Left kidney (tissue), 1 donor: ENCODE measurements at regions not wholly inside any gene's neighbourhood (a gene's known extent, or its start where the extent isn't known, plus 50 kb on each side); places are given as distances from the start of the nearest gene placed in this dataset.

Experiments
- DNase-seq: peaks from one replicate; pipeline ENCODE4 v3.0.0-alpha.2; 2013

DNA sequence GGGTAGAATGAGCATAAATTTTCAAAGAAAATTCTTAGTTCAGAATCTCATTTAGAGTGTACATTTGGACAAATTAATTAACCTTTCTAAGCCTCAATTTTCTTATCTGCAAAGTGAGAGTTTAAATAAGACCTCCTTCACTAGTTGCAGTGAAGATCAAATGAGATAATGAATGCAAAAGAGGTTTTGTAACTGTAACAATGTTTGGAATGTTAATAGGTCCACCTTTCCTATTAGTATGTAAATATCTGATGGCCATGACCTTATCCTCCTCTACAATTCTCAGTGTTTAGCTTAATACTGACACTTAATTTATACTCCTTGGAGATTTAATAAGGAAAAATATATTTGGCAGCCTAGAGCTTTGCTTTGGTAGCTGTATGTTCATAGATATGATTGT is 138.8 kb downstream of the GABRG1 start:
- DNase-seq = no peak

DNA sequence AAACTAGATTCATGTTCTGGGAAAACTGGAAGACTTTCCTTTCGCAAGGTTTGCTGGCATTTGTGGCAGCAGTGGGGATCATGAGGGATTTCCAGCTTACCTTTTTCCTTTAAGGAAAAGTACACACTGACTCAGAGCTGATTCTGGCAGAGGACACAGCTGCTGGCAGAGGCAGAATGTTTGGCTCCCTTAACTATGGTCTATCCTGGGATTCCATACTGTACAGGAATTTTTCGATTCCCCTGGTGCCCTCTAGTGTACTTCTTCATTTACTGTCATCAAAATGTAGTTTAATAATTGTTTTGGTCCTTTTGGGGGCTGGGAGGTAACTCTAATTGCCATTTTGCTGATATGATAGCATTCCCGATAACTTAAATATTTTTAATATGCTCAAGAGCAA is 152.7 kb downstream of the GABRG1 start:
- no peak for DNase-seq

DNA sequence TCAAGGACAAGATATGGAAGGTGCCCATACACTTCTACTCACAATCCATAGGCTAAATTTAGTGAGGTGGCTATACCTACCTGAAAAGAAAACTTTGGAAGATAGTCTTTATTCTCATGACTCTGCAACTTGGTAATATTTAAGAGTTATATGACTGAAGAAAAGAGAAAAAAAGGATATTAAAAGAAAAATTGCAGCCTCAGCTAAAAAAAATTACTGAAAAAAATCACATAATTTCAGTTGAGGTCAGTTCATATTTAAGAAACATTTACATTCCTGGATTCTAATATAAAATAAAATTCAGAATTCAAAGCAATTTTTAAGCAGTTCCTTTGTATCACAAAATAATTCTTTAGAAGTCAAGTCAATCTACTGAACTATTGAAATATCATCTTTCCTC is 166.5 kb downstream of the GABRG1 start:
- DNase-seq = no peak

DNA sequence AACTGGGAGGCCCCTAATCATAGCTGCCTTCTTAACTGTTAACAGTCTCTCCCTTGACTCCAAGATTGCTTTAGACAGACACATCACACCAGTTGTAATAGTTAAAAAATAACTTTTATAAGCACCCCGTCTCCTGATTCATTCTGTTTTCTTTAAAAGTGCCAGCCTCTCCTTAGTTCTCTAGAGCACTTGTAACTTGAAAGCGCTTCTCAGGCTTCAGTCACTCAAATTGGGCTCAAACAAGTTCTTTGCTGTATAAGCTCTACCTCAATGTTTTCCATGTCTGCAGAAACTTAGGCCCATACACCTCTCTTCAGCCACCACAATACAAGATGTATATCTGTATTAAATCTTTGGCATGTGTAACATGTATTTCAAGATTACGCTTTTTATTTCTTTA is 169.6 kb downstream of the GABRG1 start:
- DNase-seq = no peak

DNA sequence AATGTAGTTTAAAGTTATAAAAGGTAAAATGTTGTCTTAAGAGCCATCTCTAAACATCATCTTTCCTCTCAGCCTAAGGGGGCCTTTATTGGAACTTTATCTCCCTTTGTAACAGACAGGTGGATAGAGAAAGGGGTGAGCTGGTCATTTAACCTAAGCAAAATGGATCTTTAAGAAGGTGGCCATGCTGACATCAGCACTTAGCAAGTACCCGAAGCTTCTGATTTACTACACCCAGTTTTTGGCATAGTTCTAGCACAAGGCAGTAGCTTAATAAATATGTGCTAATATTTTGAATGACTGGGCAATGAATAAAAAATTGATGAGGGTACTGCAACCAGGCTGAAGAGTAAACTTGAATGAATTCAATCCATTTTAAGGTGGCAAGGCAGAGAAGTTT is 172.7 kb downstream of the GABRG1 start:
- DNase-seq = no peak

DNA sequence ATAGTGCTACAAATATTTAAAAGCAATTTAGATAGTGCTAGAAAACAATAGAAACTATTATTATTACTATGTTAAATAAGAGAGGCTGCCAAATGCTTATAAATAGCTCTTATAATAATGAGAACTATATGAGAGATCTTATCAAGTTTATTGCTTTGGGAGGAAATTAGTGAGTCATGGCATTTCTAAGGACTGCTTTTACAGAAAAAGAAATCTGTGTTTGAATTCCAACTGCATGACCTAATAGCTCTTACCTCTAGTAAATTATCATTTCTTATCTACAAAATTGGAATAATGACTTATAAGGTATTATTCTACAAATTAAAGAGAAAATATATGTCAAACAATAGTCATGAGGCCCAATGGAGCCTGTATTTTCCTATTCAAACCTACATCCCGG is 177.2 kb downstream of the GABRG1 start:
- peak; percentile 10 for DNase-seq

DNA sequence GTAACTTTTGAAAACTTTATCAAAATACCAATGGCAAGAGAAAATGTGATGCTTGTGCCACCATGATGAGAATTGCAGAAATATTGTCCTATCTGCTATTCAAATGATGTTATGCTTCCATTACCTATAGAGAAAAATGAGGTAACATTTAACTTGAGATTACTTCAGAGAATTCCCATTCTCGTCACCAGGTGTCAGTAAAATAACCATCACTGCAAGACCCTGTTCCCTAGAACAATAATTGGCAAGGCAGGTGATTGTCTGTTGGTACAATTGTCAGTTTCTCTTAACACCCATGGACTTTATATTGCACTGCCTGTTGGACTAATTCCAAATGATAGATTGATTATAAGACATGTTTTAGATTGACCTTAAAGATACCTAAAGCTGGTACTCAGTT is 179.9 kb downstream of the GABRG1 start:
- DNase-seq = no peak

DNA sequence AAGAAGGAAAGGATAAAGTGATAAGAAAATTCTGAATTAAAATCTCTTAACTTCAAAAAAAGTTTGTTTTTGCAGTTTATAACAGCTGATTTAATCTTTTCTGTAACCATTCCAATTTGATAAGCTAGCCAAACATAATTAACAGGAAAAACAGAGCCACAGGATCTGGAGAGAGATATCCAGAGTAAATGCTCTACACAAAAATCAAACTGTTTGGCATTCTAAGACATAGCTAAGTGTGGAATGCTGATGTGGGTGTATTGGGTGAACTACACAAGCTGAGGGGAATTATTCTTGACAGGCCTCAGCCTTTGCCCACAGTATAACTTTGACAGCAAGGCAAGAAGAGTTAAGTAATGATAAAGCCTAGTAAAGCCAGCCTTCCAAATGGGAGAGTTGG is 184.8 kb downstream of the GABRG1 start:
- DNase-seq = no peak

DNA sequence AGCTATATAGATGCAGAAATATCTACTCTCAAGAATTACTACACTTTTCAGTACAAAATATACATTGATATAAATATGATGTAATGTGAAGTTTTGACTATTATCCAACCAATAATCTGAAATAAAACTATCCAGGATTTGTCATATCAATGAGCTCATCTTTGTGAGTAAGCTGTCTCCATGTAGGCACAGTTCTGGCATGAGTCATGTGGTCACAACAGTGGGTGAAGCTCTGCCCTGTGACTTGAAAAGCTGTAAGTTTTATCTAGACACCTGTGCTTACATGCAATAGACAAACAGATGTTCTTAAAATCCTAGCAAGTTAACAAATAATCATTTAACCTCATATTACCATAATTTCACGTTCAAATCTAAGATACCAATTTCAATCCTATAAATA is 192.7 kb downstream of the GABRG1 start:
- DNase-seq = no peak

DNA sequence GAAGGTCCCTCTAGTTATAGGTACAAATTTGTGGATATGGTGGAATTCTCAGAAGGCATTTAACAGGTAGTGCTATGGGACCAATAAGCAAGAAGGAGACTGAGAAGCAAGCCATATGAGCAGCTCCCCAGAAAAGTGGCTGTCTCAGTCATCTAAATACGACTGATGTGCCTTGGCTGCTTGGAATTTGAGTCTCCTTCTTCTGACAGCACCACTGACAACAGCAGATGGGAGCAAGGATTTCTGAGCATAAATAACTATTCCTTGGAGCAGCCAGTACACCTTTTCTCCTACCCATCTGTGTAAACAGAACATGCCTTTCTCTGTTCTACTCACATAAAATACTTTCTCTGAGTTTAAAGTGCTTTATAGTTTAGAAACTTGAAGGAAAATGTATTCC is 196.2 kb downstream of the GABRG1 start:
- no peak for DNase-seq

DNA sequence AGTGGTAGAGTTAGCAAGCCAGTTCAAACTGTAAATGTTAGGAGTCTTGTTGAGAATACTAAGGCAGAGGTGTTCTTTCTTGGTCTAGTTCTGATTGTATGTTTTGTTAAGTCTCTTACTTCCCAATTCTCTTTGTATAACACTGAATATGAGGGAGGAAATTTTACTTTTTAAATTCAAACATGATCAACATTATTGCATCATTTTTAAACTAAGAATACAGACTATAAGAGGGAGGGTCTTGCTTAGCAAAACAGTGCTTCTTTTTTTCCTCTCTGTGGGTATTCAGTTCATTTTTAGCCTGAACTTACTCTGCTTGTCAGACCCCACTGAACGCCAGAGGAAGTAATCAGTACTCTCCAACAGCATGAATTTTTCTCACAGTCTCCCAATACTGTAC is 198.0 kb downstream of the GABRG1 start:
- no peak for DNase-seq

DNA sequence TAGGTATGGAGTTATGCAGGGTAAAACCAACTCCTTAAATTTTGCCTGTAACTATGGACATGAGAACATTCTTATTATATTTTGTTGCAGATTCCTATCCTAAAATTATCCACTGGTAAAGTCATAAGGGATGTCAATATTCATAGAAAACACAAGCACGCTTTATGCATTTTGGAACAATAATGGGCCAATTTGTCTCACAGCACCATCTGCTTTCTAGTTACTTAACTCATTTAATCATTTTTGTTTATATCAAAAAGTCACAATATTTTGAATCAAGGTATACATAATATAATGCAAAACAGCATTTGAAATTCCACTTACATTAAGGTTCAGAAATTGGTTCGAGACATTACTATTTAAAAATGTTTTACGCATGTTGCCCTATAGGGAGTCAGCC is 203.0 kb downstream of the GABRG1 start:
- no peak for DNase-seq

DNA sequence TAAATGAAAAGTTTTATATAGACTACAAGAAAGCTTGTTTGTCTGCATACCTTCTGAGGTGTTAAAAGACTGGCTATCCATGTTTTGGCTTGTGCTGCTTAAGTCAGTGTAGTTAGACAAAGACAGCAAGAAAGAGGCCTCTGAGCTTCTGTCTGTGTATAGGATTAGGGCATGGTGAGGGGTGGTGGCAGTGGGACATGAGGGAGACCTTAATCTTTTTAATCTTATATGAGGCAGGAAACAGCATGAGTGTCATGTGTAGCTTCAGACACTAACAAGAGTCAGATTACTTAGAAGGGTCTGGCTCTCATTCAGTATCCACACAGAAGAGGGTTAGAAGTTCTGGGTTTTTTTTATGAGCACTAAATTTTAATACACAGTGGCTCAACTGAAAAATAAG is 213.3 kb downstream of the GABRG1 start:
- no peak for DNase-seq

DNA sequence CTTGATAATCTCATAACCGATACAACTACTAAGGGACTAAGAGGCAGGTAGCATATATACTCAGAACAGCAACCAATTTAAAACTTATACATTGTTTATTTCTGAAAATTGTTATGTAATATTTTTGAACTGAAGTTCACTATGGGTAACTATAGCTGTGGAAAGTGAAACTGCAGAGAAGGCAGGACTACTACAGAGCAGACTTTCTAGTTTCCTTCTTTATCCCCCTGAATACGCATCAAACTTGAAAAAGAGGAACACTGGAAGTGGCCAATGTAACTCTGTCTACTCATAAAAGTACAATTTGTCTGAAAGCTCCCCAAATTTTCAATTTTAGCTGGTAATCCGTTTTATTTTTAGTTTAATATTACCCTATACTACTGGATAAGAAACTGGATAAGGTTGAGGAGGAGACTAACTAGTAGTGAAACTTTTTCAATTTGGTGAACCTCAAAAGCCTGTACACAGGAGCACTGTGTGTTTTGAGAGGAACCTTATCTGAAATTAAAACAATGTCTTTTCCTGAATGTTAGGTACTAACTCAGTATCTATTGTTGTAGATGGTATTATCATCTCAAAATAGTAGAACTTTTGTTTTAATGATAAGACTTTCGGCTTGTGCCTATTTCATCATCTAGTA is 225.8 kb downstream of the GABRG1 start:
- DNase-seq = no peak

DNA sequence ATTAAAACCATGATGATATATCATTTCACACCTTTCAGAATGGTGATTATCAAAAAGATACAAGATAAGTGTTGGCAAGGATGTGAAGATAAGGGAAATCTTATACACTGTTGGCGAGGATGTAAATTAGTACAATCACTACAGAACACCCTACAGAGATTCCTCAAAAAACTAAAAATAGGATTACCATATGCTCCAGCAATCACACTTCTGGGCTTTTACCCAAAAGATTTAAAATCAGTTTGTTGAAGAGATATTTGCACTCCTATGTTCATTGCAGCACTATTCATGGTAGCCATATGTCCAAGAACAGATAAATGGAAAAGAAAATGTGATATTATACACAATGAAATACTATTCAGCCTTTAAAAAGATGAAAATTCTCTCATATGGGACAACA is 240.4 kb downstream of the GABRG1 start:
- DNase-seq = no peak

DNA sequence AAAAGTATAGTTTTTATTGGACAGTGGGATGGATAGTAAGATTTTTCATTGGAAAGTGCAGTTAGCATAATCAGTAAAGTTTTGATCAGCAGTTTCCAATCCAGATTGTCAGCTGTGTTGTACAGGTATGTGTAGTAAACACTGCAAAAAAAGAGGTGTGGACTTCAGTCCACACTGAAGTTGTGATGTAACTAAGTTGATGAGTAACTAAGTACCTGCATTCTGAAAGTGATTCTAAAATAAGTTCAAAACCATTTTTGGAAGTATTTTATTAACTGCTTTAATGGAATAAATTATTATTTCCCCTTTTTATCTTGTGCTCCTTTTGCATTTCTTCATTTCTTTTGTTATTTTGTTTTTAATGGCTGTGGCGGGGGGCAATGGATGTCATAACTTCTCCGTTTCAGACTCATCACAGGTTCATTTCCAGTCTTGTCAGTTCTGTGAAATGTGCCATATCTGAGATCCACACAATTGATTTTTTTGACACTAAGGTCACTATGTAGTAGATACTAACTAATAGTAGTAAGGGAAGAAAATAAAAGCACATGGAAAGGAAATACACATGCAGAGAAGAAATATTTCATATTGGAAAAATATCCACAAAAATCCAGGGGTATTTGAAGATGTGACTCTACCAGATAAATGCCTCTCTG is 247.5 kb downstream of the GABRG1 start:
- DNase-seq = no peak

DNA sequence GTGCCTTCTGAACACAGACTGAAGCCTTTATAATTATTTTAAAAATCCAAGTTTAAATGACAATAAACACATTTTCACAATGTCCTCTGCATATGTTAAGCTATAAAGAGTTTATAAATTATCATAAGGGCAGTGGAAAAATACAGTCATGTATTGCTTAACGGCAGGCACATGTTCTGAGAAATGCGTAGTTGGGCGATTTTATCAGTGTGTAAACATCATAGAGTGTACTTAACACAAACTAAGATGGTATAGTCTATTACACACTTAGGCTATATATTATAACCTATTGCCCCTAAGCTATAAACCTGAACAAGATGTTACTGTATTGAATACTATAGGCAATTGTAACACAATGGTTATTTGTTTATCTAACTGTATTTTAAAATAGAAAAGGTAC is 254.7 kb downstream of the GABRG1 start:
- DNase-seq = no peak

DNA sequence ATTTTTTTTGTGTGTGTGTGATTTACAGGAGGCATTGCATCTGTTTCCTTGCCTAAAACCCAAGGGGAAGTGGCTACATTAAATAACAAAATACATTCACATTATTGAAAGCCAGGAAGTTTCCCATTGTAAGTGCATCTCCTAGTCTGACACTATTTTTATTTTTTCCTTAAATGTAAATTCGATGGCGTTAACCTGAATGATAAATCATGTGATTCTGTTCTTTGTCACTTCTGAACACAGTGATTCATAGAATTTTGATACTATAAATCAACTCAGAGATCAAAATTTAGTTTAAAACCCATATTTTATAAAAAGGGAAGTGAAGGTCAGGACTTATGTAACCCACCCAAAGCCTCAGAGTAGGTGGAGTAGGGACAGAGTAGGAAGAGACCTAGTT is 258.1 kb downstream of the GABRG1 start:
- DNase-seq = no peak

DNA sequence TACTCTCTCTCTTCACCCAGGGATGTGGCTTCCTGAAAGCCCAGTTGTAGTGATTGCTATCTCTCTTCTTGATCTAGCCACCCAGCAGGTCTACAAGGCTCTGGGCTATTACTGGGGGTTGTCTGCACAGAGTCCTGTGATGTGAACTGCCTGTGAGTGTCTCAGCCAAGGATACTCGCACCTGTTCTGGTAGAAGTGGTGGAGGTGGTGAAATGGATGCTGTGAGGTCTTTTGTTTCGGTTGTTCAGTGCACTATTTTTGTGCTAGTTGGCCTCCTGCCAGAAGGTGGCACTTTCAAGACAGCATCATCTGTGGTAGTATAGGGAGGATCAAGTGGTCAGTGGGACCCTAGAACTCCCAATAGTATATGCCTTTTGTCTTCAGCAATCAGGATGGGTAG is 268.0 kb downstream of the GABRG1 start:
- DNase-seq = no peak

DNA sequence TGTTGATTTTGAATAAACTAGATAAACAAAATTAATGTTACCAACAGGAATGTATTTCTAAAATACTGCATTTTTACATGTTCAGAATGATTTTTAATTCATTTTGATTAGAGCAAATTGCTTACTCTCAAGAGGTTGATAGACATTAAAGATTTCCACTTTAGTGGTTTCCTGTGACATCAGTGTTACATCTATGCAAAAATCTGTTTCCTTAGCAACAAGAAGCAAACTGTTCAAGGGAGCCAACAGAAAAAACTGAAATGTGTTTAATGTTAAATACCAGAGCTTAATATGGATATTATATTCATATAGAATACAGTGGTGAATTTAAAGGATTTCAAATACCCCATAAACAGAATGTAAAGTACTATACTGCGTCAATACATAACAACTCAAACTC is 277.8 kb downstream of the GABRG1 start:
- no peak for DNase-seq

DNA sequence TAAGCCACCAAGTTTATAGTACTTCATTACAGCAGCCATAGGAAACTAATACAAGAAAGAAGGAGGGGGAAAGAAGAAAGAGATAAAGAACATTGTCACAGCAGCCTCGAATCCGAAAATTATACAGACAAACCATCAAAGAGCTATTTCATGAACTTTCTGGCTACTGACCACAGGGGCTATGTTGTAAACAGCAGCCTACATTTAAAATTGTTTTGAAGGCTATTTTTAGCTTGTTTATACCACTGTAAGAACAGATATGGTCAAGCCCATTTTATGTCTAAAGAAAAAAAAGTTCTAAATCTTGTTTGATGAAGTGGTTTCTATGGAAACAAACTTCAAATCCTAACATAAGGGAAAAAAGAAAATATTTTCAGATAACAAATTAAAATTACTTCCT is 282.1 kb downstream of the GABRG1 start:
- DNase-seq = no peak

DNA sequence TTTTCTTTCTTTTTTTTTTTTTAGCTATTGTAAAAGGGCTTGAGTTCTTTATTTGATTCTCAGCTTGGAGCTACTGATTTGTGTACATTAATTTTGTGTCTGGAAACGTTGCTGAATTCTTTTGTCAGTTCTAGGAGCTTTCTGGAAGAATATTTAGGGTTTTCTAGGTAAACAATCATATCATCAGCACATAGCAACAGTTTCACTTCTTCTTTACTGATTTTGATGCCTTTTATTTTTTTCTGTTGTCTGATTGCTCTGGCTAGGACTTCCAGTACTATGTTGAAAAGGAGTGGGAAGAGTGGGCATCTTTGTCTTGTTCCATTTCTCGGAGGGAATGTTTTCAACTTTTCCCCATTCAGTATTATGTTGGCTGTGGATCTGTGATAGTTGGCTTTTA is 292.2 kb downstream of the GABRG1 start:
- no peak for DNase-seq

DNA sequence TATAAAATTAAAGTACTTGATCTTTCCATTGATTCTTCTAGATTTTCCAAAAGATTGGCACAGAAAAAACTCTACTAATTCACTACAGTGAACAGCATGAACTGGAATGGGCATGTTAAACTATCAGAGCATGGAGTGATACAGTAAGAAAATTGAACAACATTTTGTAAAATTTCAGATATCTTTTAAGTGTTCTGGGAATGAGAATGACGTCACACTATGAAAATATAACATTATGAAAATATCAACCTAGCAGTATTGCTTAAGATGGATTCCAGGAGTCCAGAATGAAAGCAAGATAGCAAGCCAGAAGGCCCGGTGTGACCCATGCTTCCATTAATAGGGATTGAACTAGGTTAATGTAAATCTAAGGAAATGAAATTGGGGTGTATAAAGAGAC is 319.9 kb downstream of the GABRG1 start:
- DNase-seq = no peak

DNA sequence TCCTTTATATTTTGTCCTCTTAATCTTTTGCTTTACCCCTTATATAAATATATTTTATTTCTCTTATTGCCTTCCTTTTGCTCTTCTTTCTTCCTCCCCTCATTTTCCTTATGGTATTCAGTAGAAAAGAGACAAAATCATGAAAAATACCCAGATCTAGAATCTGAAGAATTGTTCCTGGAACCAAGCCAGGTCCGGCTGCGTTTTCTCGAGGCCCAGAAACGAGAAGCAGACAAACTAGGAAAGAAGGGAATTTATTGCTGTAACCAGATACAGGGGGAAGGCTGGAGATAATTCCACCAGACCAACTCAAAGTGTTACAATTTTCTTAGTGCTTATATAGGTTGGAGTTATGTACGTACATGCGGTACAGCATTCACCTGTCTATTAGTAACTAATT is 328.7 kb downstream of the GABRG1 start:
- DNase-seq = peak; percentile 24

DNA sequence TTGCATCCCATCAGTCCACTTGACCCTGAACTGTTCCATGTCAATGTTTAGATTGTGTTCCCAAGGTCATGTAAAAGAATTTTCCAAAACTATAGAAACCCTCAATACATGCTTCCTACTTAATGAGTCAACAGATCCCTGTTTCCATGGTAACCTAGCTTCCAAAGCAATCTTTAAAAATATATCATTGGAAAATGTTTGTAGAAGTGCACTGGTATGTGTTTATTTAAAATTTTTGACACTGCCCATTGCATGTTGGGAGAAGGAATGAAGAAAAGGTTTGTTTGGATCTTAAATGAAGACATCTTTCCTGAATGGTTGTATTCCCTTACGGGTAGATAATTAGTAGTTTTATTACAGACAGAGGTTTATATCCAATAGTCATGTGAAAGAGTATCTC is 345.3 kb downstream of the GABRG1 start:
- DNase-seq = no peak
